GM10266 (cell line): ENCODE measurements at regions not wholly inside any gene's neighbourhood (a gene's known extent, or its start where the extent isn't known, plus 50 kb on each side); places are given as distances from the start of the nearest gene placed in this dataset.

Source experiments
- DNase-seq: peaks from one replicate; pipeline ENCODE4 v3.0.0; 2012; ENCODE audit errors: extremely low spot score
- TF ChIP-seq, protein P1 (sequence below): IDR thresholded peaks from 2 replicates; pipeline ENCODE4 v1.5.1; 2012; ENCODE audit warnings: mild to moderate bottlenecking, low read depth; ENCODE audit not compliant: control insufficient read depth, insufficient read depth; ENCODE audit errors: missing control alignments

DNA sequence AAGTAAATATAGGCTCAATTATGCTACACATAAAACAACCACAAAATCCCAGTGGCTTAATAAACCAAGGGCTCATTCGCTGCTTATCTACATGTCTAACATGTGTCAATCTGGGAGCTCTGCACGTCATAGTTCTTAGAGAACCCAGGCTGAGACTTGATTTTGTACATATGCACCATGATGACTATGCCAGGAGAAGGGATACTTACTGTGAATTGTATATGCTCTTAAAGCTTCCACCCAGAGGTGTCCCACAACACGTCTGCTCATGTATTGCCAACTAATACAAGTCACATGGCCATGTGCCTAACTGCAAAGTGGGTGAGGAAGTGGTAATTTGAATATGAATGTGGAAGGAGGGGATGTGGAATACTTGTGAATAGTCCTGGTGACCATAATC lies 262.1 kb downstream of the CPS1 start:
- no peak for DNase-seq

DNA sequence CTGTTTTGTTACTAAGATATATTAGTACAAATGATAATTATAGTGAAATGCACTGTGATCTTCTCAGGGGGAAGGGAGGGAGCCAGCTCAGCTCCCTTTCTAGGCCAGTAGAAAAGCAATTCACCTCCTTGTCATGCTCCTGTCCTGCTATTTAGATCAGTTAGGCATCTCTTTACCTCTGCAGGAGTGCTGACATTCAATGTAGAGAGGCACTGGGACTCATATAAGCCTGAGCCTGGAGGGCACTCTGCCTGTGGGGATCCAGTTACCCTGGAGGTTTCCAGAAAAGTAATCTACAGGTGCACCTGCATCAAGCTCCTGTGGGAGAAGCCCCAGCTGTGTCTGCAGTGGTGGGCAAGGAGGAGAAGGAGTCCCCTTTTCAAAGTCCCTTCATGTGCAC lies 277.0 kb downstream of the CPS1 start:
- no peak for DNase-seq
- TF ChIP-seq, protein P1, sequence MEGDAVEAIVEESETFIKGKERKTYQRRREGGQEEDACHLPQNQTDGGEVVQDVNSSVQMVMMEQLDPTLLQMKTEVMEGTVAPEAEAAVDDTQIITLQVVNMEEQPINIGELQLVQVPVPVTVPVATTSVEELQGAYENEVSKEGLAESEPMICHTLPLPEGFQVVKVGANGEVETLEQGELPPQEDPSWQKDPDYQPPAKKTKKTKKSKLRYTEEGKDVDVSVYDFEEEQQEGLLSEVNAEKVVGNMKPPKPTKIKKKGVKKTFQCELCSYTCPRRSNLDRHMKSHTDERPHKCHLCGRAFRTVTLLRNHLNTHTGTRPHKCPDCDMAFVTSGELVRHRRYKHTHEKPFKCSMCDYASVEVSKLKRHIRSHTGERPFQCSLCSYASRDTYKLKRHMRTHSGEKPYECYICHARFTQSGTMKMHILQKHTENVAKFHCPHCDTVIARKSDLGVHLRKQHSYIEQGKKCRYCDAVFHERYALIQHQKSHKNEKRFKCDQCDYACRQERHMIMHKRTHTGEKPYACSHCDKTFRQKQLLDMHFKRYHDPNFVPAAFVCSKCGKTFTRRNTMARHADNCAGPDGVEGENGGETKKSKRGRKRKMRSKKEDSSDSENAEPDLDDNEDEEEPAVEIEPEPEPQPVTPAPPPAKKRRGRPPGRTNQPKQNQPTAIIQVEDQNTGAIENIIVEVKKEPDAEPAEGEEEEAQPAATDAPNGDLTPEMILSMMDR, result no peak

More for the DNA sequence above, 262.1 kb downstream of the CPS1 start:
- TF ChIP-seq, protein P1, result no peak

DNA sequence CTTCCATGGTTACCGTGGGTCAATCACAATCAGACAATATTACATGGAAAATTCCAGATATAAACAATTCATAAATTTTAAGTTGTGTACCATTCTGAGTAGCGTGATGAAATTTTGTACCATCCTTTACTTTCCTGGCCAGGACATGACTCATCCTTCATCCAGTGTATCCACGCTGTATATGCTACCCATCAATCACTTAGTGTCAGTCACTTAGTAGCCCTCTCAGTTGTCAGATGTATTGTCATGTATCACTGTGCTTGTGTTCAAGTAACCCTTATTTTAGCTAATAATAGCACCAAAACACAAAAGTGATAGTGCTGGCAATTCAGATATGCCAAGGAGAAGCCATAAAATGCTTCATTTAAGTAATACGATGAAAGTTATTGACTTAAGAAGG lies 282.6 kb downstream of the CPS1 start:
- no peak for DNase-seq
- TF ChIP-seq, protein P1, result no peak

DNA sequence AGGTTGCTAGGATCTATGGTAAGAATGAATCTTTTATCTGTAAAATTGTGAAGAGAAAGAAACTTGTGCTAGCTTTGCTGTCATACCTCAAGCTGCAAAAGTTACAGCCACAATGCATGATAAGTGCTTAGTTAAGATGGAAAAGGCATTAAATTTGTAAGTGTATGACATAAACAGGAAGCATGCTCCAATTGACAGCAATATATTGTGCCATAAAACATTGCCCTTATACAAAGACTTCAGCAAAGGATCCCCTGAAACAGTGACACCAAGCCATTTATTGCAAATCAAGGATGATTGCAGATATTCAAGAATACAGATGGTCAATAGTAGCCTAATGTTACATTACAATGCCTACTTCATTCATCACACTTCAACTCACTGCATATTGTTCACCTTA lies 283.1 kb downstream of the CPS1 start:
- TF ChIP-seq, protein P1, result no peak
- DNase-seq, result no peak

DNA sequence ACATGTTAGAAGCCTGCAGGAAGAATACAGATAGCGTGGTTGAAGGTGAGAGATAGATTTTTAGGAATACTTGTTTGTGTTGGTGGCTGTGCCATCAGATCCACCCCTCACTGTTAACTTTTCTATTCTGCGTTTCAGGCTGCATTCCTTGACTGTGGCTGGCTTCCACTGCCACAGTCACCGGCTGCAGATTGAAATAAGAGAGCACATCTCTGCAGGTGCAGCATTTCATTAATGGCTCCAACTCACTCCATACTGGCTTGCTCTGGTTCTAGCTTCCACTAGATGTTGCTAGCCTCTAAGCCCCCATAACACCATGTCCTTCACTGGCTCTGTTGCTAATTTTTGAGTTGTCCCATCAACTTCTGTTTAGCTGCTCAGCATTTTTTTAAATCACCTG lies 286.5 kb downstream of the CPS1 start:
- TF ChIP-seq, protein P1, result no peak
- no peak for DNase-seq

DNA sequence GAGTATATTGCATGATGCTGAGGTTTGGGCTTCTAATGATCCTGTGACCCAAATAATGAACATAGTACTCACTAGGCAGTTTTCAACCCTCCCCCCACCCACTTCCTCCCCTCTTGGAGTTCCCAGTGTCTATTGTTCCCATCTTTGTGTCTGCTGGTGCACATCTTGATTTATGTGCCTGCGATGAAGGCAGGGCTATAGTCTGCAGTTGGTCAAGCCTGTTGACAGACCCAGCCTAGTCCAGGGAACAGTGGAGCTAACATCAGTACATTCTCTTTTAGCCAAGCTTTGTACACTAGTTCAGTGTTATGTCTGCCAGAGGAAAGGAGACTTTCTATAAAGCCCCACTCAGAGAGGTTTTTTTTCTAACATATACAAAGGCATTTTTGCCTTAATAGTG lies 287.6 kb downstream of the CPS1 start:
- DNase-seq, result no peak
- TF ChIP-seq, protein P1, result no peak

DNA sequence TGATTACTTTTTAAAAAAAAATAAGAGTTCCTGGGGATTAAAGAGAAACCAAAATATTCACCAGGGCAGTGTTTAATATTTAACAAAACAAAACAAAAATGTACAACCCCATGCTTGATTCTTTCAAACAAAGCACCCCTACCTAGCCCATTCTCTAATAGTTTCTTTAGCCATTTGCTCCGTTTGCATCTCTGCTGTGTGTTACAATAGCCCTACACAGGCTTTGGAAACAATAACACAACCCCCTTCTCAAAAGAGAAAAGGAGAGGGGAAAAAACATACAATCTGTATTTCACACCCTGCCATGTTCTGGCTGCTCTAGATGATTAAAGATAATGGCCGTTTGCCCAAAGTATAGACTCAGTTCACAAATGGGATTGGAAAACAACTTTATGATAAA lies 302.9 kb downstream of the CPS1 start:
- TF ChIP-seq, protein P1, result no peak
- no peak for DNase-seq
